HG02588 (cell line): ENCODE measurements at regions not wholly inside any gene's neighbourhood (a gene's known extent, or its start where the extent isn't known, plus 50 kb on each side); places are given as distances from the start of the nearest gene placed in this dataset.
"Not testable (repeated sequence)": the region's sequence is repeated elsewhere in the genome, so short reads cannot be mapped to it uniquely, and the experiment has no call there.

Source experiments
- ATAC-seq: cut with Tn5 transposase; IDR thresholded peaks from one replicate; pipeline ENCODE4 v1.9.1; 2021; ENCODE audit warnings: mild to moderate bottlenecking, moderate library complexity; ENCODE audit not compliant: unreplicated experiment

- no peak for ATAC-seq
Measured at GRCh38 chr6:144935181-144935580, 650.0 kb downstream of the UTRN start.

GRCh38 chr6:144935661-144936060, 650.5 kb downstream of the UTRN start:
- ATAC-seq: no peak

GRCh38 chr6:144936764-144937163, 651.6 kb downstream of the UTRN start:
- ATAC-seq: no peak

GRCh38 chr6:144939921-144940320, 654.8 kb downstream of the UTRN start:
- no peak for ATAC-seq

GRCh38 chr6:144944106-144944505, 659.0 kb downstream of the UTRN start:
- no peak for ATAC-seq

DNA sequence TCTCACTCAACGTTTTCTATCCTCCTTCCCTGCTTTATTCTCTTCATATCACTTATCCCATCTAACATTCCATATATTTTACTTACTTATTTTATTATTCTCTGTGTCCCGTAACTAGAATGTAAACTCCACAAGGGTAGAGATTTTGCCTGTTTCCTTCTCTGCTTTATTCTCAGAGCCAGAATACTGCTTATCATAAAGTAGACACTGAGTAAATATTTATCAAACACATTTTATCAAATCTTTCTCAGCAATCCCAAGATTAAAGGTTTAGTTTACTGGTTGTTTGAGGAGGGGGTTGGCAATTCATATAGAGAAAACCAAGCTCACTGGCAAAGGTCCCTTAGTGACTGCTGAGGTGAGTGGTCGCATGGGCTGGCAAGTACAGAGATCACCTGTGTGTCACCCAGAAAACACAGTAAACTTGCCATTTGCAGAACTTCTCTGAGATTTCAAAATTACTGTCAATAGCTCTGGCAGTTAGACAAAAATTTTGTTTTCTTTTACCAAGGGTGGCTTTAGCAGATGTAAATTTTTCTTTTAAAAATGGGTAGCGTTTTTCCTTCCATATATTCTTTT, 662.4 kb downstream of the UTRN start:
- no peak for ATAC-seq

DNA sequence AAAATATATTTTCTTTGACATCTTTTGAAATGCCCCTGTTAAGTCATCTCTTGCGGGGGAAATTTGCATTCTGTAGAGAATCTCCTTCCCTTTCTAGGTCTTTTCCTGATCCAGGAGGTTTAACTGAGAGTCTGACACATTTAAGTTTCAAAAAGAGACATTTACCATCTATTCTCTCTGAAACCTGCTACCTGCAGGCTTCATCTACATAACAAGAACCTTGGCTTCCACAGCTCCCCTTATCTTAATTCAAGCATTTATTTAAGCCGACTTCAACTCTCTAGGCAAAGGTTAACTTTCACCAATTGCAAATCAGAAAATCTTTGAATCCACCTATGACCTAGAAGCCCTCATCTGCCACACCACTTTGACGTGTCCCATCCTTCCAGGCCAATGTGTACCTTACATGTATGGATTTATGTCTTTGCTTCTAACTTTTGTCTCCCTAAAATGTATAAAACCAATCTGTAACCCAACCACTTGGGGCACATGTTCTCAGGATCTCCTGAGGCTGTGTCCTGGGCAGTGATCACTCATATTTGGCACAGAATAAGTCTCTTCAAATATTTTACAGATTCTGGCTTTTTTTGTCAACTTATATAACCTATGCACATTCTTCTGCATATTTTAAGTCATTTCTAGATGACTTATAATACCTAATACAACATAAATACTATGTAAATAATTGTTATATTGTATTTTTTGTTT, 666.7 kb downstream of the UTRN start:
- no peak for ATAC-seq

GRCh38 chr6:144952456-144953240, 667.5 kb downstream of the UTRN start:
- no peak for ATAC-seq

DNA sequence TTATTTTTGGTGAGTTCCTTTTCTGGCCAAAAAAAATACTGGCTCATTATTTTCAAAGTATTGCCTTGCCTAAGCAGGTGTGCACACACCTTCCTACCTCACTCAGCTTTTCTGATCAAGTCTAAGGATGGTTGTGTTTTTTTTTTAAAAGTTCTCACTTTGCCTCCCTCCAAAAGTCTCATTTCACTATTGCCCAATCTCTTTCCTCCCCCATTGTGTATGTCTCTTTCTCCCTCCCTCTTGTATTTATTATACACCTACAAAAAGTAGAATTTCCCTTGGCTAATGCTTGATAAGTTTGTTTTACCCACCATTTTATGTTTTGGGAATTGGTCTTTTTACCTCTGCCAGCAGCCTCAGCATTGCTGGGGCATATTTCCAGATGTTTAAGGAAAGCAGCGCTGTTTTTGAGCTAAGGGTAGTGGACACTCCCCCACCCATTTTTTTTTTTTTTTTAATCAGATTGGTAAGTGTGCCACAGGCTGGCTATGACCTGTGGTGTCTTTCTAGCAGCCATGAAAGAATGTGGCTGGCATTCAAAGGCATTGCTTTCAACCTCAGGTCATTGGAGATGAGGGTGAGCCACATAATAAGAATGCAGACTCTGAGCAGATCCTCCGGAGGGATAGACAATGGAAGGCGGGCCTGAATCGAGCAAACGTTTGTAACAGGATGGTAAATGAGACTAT, 668.6 kb downstream of the UTRN start:
- ATAC-seq: no peak

- no peak for ATAC-seq
Measured at GRCh38 chr6:144954241-144954556, 669.1 kb downstream of the UTRN start.

- no peak for ATAC-seq
Measured at GRCh38 chr6:144955392-144955791, 670.3 kb downstream of the UTRN start.

GRCh38 chr6:144955859-144956258, 670.7 kb downstream of the UTRN start:
- ATAC-seq: no peak

DNA sequence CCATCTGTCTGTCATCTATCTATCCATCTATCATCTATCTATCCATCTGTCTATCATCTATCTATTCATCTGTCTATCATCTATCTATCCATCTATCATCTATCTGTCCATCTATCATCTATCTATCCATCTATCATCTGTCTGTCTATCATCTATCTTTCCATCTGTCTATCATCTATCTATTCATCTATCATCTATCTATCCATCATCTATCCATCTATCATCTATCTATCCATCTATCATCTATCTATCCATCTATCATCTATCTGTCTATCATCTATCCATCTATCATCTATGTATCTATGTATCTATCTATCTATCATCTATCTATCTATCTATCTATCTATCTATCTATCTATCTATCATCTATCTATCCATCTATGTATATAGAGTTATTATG, 671.6 kb downstream of the UTRN start:
- not testable (repeated sequence) for ATAC-seq

- ATAC-seq: no peak
Measured at GRCh38 chr6:144957236-144957937, 672.3 kb downstream of the UTRN start.

DNA sequence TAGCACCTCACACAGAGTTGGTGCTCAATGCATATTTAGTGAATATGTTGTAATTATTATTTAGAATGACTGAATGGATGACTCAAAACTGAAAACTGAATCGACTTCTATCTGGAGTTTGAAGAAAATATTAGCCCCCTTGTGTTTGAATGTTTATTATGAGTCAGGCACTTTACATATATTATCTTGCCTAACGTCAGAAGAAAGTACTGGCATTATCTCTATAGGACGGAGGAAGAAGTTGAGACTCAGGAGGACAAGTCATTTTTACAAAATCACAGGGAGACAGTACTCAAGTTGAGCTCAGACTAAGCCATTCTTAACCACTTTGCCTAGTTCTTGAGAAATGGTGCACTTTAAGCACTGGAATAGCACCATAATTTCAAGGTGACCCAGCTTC, 684.0 kb downstream of the UTRN start:
- no peak for ATAC-seq

- no peak for ATAC-seq
Measured at GRCh38 chr6:144969602-144970272, 684.6 kb downstream of the UTRN start.

GRCh38 chr6:144977250-144977864, 692.2 kb downstream of the UTRN start:
- not testable (repeated sequence) for ATAC-seq

DNA sequence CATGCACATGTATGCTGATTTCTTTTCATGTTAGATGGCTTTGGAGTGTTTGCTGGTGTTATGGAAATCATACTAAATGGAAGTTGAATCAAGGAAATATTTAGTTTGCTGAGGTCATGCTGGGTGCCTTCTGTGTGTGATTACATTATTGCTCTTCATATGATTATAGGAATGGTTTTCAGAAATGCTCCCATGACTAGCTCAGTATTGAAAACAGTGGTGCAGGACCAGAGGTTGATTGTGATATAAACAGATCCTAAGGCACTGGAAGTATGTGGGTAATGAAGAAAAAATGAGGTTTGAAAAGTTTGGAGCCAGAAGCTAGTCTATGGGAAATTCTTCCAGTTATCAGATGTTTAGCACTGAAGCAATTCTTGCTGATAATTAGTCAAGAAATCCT, 693.1 kb downstream of the UTRN start:
- ATAC-seq: no peak

DNA sequence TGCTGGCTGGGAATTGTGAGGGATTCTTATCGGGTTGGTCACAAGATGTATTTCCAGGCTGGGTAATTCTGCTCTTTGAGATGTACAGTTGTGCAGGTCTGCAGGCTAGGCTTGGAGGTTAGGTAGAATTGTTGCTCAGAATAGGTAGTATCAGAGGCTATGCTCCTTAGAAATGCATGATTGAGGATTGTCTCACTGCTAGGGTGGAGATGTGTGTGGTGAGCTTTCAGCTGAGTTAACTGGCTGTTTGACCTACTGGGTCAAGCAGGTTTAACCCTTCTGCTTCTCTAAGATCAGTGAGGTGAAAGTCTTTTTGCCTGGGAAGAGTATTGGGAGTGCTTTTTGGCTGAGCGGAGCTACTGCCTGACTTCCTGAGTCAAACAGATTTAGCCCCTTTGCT, 701.1 kb downstream of the UTRN start:
- ATAC-seq: no peak
